Endothelial cell of hepatic sinusoid (primary cell): ENCODE measurements at regions not wholly inside any gene's neighbourhood (a gene's known extent, or its start where the extent isn't known, plus 50 kb on each side); places are given as distances from the start of the nearest gene placed in this dataset.

Experiments
- in situ Hi-C: cut with HindIII; loops from 2 replicates; pipeline ENCODE4 v1.10.0; 2017; ENCODE audit warnings: low sequenced_read_pairs

- in situ Hi-C loops, result loop anchor here (5.0 kb wide), 1 partner anchor 357 kb away; the partner anchor contains the start of gene THBD
These were observed 105.6 kb upstream of the FOXA2 start for GRCh38 chr20:22690000-22690399.

GRCh38 chr20:22690616-22691179, 106.3 kb upstream of the FOXA2 start:
- in situ Hi-C loops, result loop anchor here (5.0 kb wide), 1 partner anchor 357 kb away; the partner anchor contains the start of gene THBD

- in situ Hi-C loops, result loop anchor here (5.0 kb wide), 1 partner anchor 356 kb away; the partner anchor contains the start of gene THBD
These were observed 107.2 kb upstream of the FOXA2 start for GRCh38 chr20:22691369-22692118.

GRCh38 chr20:22692119-22692475, 107.7 kb upstream of the FOXA2 start:
- in situ Hi-C loops, result loop anchor here (5.0 kb wide), 1 partner anchor 355 kb away; the partner anchor contains the start of gene THBD

GRCh38 chr20:22692620-22693019, 108.2 kb upstream of the FOXA2 start:
- in situ Hi-C loops, result loop anchor here (5.0 kb wide), 1 partner anchor 355 kb away; the partner anchor contains the start of gene THBD

- in situ Hi-C loops, result no loop called here
These were observed 112.4 kb upstream of the FOXA2 start for GRCh38 chr20:22696759-22697158.

- in situ Hi-C loops, result no loop called here
These were observed 114.0 kb upstream of the FOXA2 start for GRCh38 chr20:22698259-22698842.

- in situ Hi-C loops, result no loop called here
These were observed 115.0 kb upstream of the FOXA2 start for GRCh38 chr20:22699396-22699795.

GRCh38 chr20:22700367-22700766, 116.0 kb upstream of the FOXA2 start:
- in situ Hi-C loops, result no loop called here

- in situ Hi-C loops, result no loop called here
These were observed 117.4 kb upstream of the FOXA2 start for GRCh38 chr20:22701679-22702308.

GRCh38 chr20:22703843-22704242, 119.5 kb upstream of the FOXA2 start:
- in situ Hi-C loops, result no loop called here

- in situ Hi-C loops, result no loop called here
These were observed 127.8 kb upstream of the FOXA2 start for GRCh38 chr20:22711971-22712755.

- in situ Hi-C loops, result no loop called here
These were observed 132.5 kb upstream of the FOXA2 start for GRCh38 chr20:22716821-22717351.

- in situ Hi-C loops, result no loop called here
These were observed 133.1 kb upstream of the FOXA2 start for GRCh38 chr20:22717466-22717865.

GRCh38 chr20:22719167-22719591, 134.8 kb upstream of the FOXA2 start:
- in situ Hi-C loops, result no loop called here

GRCh38 chr20:22720206-22720605, 135.8 kb upstream of the FOXA2 start:
- in situ Hi-C loops, result no loop called here

- in situ Hi-C loops, result no loop called here
These were observed 138.4 kb upstream of the FOXA2 start for GRCh38 chr20:22722811-22723210.

GRCh38 chr20:22723659-22724058, 139.3 kb upstream of the FOXA2 start:
- in situ Hi-C loops, result no loop called here

GRCh38 chr20:22728146-22728745, 143.9 kb upstream of the FOXA2 start:
- in situ Hi-C loops, result no loop called here

GRCh38 chr20:22729180-22729579, 144.8 kb upstream of the FOXA2 start:
- in situ Hi-C loops, result no loop called here
